ENCODE measurements at regions not wholly inside any gene's neighbourhood (a gene's known extent, or its start where the extent isn't known, plus 50 kb on each side); places are given as distances from the start of the nearest gene placed in this dataset.

DNA sequence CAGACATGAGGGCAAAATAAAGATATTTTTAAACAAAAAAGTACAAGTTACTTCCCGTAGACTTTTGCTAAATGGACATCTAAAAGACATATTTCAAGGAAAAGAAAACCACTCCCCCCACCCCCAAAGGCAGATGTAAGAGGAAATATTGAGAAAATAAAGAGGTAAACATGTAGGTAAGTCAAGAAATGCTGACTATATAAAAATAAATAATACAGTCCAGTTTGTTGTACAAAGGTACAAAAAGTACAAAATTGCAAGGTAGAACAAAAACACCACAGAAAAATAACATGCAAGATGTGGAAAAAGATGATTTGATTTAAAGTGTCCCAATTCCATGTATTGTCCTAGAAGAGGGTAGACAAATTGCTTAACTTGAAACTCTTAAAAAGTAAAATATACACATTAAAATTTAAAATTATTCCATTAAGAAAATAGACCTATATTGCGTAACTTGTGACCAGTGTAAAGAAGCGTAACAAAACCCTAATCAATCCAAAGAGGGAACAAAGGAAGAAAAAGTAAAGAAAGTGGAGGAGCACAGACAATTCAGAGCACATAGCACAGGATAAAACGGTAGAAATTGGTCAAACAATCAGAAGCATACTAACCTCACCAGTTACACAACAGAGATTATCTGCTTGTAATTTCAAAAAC lies 58.4 kb upstream of the FAM216B start:
- TF ChIP-seq CTCF (IDR thresholded peaks at IDR 0.05; ENCODE audit: extremely low read depth, insufficient read depth, missing control alignments): no peak
- no peak for DNase-seq (ENCODE audit: low spot score)
- in situ Hi-C loops (cut with MboI; ENCODE audit: low pct_unique_long_range_greater_than_20kb, low sequenced_read_pairs, unreplicated experiment): no loop called here

DNA sequence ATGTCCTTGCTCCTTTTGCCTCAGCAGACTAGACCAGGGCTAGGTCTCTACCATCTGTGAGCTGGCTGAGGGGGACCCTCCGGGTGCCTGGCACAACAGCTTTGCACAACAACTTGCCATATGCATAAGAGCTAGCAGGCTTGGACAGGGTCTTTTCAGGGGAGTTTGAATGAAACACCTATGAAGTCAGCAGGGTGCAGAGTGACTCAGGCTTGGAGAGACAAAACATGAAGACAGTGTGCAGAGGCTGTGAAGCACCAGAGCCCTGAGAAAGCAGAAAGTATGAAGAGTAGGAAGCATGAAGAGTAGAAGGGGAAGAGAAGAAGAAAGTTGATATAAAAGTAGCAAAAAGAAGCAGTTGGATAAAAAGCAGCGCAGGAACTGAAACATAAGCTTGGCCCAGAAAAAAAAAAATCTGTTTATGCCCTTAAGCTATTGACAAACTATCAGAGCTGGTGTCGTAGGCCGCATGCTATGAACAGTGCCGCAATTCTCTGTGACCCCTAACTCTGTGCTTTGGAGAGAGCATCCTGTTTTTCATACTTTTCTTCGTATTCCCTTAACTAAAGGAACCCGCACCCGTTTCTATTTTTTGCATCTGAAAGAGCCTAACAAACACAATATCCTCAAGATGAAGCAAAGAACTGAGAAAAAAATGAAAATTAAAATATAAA lies 52.7 kb upstream of the FAM216B start:
- DNase-seq (ENCODE audit: low spot score): no peak
- in situ Hi-C loops (cut with MboI; ENCODE audit: low pct_unique_long_range_greater_than_20kb, low sequenced_read_pairs, unreplicated experiment): no loop called here
- TF ChIP-seq CTCF (IDR thresholded peaks at IDR 0.05; ENCODE audit: extremely low read depth, insufficient read depth, missing control alignments): no peak

DNA sequence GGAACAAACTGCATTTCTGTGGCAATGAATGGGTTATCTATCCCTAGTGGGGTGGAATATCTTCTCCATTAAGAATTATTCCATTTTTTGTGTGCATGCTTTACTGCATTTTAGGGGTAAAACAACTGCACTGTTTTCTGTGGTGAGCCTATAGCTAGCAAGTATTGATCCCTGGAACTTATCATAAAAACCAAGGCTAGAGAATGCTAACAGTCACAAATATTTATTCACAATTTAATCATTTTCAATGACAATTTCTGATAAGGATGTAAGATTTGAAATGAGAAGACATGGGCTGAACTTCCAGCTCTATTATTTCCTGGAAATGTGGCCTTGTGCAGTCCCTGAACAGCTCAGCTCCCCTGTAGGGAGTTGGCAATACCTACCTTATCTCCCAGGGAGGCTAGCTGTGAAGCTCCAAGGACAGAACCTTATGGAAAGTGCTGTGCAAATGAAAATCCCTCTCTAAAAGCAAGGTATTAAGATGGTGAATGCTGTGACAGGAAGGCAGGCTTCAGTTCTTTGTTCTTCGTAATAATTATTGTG lies 51.5 kb upstream of the FAM216B start:
- DNase-seq (ENCODE audit: low spot score): no peak
- no peak for TF ChIP-seq CTCF (IDR thresholded peaks at IDR 0.05; ENCODE audit: extremely low read depth, insufficient read depth, missing control alignments)
- in situ Hi-C loops (cut with MboI; ENCODE audit: low pct_unique_long_range_greater_than_20kb, low sequenced_read_pairs, unreplicated experiment): no loop called here

All from GM13977 (cell line).